ENCODE measurements at regions not wholly inside any gene's neighbourhood (a gene's known extent, or its start where the extent isn't known, plus 50 kb on each side); places are given as distances from the start of the nearest gene placed in this dataset.

DNA sequence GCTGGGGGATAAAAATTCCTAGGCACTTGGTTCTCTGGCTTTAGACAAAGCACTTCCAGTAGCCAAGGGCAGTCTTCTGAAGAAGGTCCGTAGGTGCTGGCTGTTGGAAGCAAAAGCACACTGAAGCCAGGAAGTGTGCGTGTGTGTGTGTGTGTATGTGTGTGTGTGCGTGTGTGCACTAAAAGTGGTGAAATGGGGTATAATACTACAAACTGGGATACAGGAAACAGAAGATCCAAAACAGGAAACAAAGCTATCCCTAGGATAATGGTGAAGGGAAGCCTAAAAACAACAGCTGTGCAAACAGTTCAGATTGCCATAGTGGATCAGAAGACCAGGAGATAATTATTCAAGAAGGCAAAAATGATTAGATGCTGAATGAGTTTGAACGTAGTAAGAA lies 103.4 kb downstream of the IL20RB start:
- no peak overlapping the region for H3K27ac ChIP-seq (ENCODE audit: low read length)
- H3K27me3 ChIP-seq (ENCODE audit: control insufficient read depth, insufficient read depth, low read length), result peaks cover 3% of the 10 kb centered on the region; the same call in 1 of the 2 replicates
- peaks cover 4% of the 10 kb centered on the region; the same call in 1 of the 2 replicates for H3K4me1 ChIP-seq (ENCODE audit: control insufficient read depth, insufficient read depth, low read length)
- no peak overlapping the region for H3K4me3 ChIP-seq (ENCODE audit: low read length)
- DNase-seq (ENCODE audit: low read depth, low spot score), result no peak
- no peaks in the 10 kb centered on the region for H3K9me3 ChIP-seq (ENCODE audit: control insufficient read depth, insufficient read depth, low read length)
- no peaks in the 10 kb centered on the region for H3K36me3 ChIP-seq (ENCODE audit: control insufficient read depth, insufficient read depth, low read length)
- 100% methylated on average over 1 of the region's 4 CpGs for WGBS (ENCODE audit: insufficient coverage, insufficient read length)

GRCh38 chr3:137062250-137062649 lies 104.5 kb downstream of the IL20RB start:
- DNase-seq (ENCODE audit: low read depth, low spot score), result no peak
- Histone ChIP-seq H3K36me3 (ENCODE audit: control insufficient read depth, insufficient read depth, low read length) (no peaks in the 10 kb centered on the region), H3K27me3 (ENCODE audit: control insufficient read depth, insufficient read depth, low read length) (peaks cover 3% of the 10 kb centered on the region; the same call in 1 of the 2 replicates), H3K4me3 (ENCODE audit: low read length) (no peak overlapping the region), H3K27ac (ENCODE audit: low read length) (no peak overlapping the region), H3K9me3 (ENCODE audit: control insufficient read depth, insufficient read depth, low read length) (no peaks in the 10 kb centered on the region), H3K4me1 (ENCODE audit: control insufficient read depth, insufficient read depth, low read length) (peaks cover 5% of the 10 kb centered on the region; the same call in 1 of the 2 replicates)
- WGBS (ENCODE audit: insufficient coverage, insufficient read length), result no CpG with 5 or more reads among the region's 2 CpGs

DNA sequence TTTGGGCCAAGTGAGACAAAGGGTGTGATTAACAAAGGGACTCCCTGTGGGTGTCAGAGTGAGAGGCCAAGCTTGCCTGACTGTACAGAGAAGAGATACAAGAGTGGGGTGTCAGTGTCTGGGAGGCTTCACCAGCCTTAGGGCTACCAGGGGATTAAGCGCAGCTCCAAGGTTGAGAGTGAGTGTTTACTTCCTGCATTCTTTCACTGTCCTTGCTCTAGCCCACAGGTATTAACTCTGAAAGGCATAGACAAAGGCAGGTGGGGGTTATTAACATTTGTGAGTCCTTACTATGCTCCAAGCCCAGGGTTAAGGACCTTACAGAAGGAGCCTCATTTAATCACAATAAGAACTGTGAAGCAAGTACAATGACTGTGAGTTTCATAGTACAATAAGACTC lies 107.6 kb downstream of the IL20RB start:
- Histone ChIP-seq H3K4me1 (ENCODE audit: control insufficient read depth, insufficient read depth, low read length) (peaks cover 5% of the 10 kb centered on the region; the same call in 1 of the 2 replicates), H3K9me3 (ENCODE audit: control insufficient read depth, insufficient read depth, low read length) (no peaks in the 10 kb centered on the region), H3K27me3 (ENCODE audit: control insufficient read depth, insufficient read depth, low read length) (peaks cover 3% of the 10 kb centered on the region; the same call in 1 of the 2 replicates)

GRCh38 chr3:137066092-137066491 lies 108.3 kb downstream of the IL20RB start:
- Histone ChIP-seq H3K4me3 (ENCODE audit: low read length) (no peak overlapping the region), H3K27ac (ENCODE audit: low read length) (no peak overlapping the region), H3K4me1 (ENCODE audit: control insufficient read depth, insufficient read depth, low read length) (peaks cover 5% of the 10 kb centered on the region; the same call in 1 of the 2 replicates), H3K36me3 (ENCODE audit: control insufficient read depth, insufficient read depth, low read length) (no peaks in the 10 kb centered on the region), H3K9me3 (ENCODE audit: control insufficient read depth, insufficient read depth, low read length) (no peaks in the 10 kb centered on the region), H3K27me3 (ENCODE audit: control insufficient read depth, insufficient read depth, low read length) (peaks cover 3% of the 10 kb centered on the region; the same call in 1 of the 2 replicates)
- DNase-seq (ENCODE audit: low read depth, low spot score), result no peak
- WGBS (ENCODE audit: insufficient coverage, insufficient read length), result no CpG with 5 or more reads among the region's 2 CpGs

More for the DNA sequence above, 107.6 kb downstream of the IL20RB start:
- no CpG with 5 or more reads among the region's 1 CpG for WGBS (ENCODE audit: insufficient coverage, insufficient read length)
- DNase-seq (ENCODE audit: low read depth, low spot score), result peak; percentile 43
- no peak overlapping the region for H3K4me3 ChIP-seq (ENCODE audit: low read length)
- H3K36me3 ChIP-seq (ENCODE audit: control insufficient read depth, insufficient read depth, low read length), result no peaks in the 10 kb centered on the region
- no peak overlapping the region for H3K27ac ChIP-seq (ENCODE audit: low read length)

DNA sequence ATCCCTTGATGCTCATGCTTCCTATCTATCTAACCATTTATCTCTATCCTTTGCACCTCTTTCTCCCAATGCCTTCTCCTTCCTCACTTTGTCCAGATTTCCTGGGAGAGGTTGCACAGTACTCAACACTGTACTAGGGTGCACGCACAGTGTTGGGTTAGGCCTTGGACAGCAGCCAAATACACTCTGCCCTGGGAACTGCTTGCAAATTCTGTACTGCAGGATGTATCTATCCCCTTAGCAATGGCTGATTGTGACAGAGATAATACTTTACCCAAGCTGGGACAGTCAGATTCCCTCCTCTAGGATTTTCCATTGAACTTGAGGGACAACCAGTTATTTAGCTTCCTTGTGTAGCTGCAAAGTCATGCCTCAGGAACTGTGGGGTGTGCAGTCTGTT lies 113.3 kb downstream of the IL20RB start:
- no peaks in the 10 kb centered on the region for H3K9me3 ChIP-seq (ENCODE audit: control insufficient read depth, insufficient read depth, low read length)
- WGBS (ENCODE audit: insufficient coverage, insufficient read length), result no CpG with 5 or more reads among the region's 1 CpG
- H3K27ac ChIP-seq (ENCODE audit: low read length), result no peak overlapping the region
- H3K4me3 ChIP-seq (ENCODE audit: low read length), result no peak overlapping the region
- peaks cover 2% of the 10 kb centered on the region; the same call in 1 of the 2 replicates for H3K4me1 ChIP-seq (ENCODE audit: control insufficient read depth, insufficient read depth, low read length)
- H3K27me3 ChIP-seq (ENCODE audit: control insufficient read depth, insufficient read depth, low read length), result no peaks in the 10 kb centered on the region
- no peak for DNase-seq (ENCODE audit: low read depth, low spot score)
- no peaks in the 10 kb centered on the region for H3K36me3 ChIP-seq (ENCODE audit: control insufficient read depth, insufficient read depth, low read length)

- H3K27me3 ChIP-seq (ENCODE audit: control insufficient read depth, insufficient read depth, low read length), result no peaks in the 10 kb centered on the region
- DNase-seq (ENCODE audit: low read depth, low spot score), result no peak
- H3K27ac ChIP-seq (ENCODE audit: low read length), result no peak overlapping the region
- H3K4me1 ChIP-seq (ENCODE audit: control insufficient read depth, insufficient read depth, low read length), result no peaks in the 10 kb centered on the region
- H3K36me3 ChIP-seq (ENCODE audit: control insufficient read depth, insufficient read depth, low read length), result no peaks in the 10 kb centered on the region
- H3K9me3 ChIP-seq (ENCODE audit: control insufficient read depth, insufficient read depth, low read length), result no peaks in the 10 kb centered on the region
- no peak overlapping the region for H3K4me3 ChIP-seq (ENCODE audit: low read length)
- WGBS (ENCODE audit: insufficient coverage, insufficient read length), result no CpG with 5 or more reads among the region's 2 CpGs
These were observed 117.2 kb downstream of the IL20RB start for GRCh38 chr3:137075020-137075419.

DNA sequence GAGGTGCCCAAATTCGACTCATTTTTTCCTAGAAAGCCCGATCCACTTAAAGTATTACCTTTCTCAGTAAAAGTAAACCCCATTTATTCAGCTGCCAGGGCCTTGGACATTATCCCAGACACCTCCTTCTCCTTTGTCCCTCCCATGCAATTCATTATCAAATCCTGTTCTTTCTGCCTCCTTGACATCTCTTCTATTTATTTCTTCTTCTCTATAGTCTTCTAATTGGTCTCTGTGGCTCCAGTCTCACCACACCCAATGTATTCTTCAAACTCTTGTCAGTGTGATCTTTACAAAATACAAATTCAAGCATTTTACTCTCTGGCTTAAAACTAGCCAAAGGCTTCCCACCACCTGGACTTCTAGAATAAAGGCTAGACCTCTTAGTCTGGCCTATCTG lies 120.3 kb downstream of the IL20RB start:
- Histone ChIP-seq H3K27me3 (ENCODE audit: control insufficient read depth, insufficient read depth, low read length) (no peaks in the 10 kb centered on the region), H3K36me3 (ENCODE audit: control insufficient read depth, insufficient read depth, low read length) (no peaks in the 10 kb centered on the region), H3K27ac (ENCODE audit: low read length) (no peak overlapping the region), H3K4me1 (ENCODE audit: control insufficient read depth, insufficient read depth, low read length) (no peaks in the 10 kb centered on the region), H3K9me3 (ENCODE audit: control insufficient read depth, insufficient read depth, low read length) (no peaks in the 10 kb centered on the region), H3K4me3 (ENCODE audit: low read length) (no peak overlapping the region)
- no CpG with 5 or more reads among the region's 2 CpGs for WGBS (ENCODE audit: insufficient coverage, insufficient read length)
- no peak for DNase-seq (ENCODE audit: low read depth, low spot score)

GRCh38 chr3:137079571-137079970 lies 121.8 kb downstream of the IL20RB start:
- H3K4me1 ChIP-seq (ENCODE audit: control insufficient read depth, insufficient read depth, low read length), result no peaks in the 10 kb centered on the region
- no peaks in the 10 kb centered on the region for H3K9me3 ChIP-seq (ENCODE audit: control insufficient read depth, insufficient read depth, low read length)
- no peak for DNase-seq (ENCODE audit: low read depth, low spot score)
- no peak overlapping the region for H3K27ac ChIP-seq (ENCODE audit: low read length)
- WGBS (ENCODE audit: insufficient coverage, insufficient read length), result no CpG with 5 or more reads among the region's 2 CpGs
- H3K4me3 ChIP-seq (ENCODE audit: low read length), result no peak overlapping the region
- H3K27me3 ChIP-seq (ENCODE audit: control insufficient read depth, insufficient read depth, low read length), result no peaks in the 10 kb centered on the region
- no peaks in the 10 kb centered on the region for H3K36me3 ChIP-seq (ENCODE audit: control insufficient read depth, insufficient read depth, low read length)

DNA sequence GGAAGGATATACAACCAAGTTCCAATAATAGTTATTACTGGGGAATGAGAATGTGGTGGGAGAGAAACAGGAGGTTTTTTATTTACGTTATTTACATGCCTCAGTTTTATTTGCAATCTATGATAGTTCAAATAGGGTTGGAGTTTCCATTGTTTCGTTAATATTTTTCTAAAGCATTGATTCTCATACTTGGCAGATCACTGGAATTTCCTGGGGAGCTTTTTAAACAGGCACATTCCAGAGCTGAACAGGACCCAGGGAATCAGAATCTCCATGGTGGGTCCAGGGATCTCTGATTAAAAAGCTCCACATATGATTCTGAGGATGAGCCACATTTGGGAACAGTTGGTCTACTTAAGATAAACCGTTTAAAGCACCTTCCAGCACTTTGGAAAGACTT lies 123.9 kb downstream of the IL20RB start:
- H3K4me1 ChIP-seq (ENCODE audit: control insufficient read depth, insufficient read depth, low read length), result no peaks in the 10 kb centered on the region
- no peaks in the 10 kb centered on the region for H3K9me3 ChIP-seq (ENCODE audit: control insufficient read depth, insufficient read depth, low read length)
- H3K27ac ChIP-seq (ENCODE audit: low read length), result no peak overlapping the region
- H3K4me3 ChIP-seq (ENCODE audit: low read length), result no peak overlapping the region
- no peaks in the 10 kb centered on the region for H3K36me3 ChIP-seq (ENCODE audit: control insufficient read depth, insufficient read depth, low read length)
- 100% methylated on average over 1 of the region's 3 CpGs for WGBS (ENCODE audit: insufficient coverage, insufficient read length)
- H3K27me3 ChIP-seq (ENCODE audit: control insufficient read depth, insufficient read depth, low read length), result no peaks in the 10 kb centered on the region
- DNase-seq (ENCODE audit: low read depth, low spot score), result no peak

GRCh38 chr3:137082763-137083162 lies 125.0 kb downstream of the IL20RB start:
- no peaks in the 10 kb centered on the region for H3K36me3 ChIP-seq (ENCODE audit: control insufficient read depth, insufficient read depth, low read length)
- no peak overlapping the region for H3K27ac ChIP-seq (ENCODE audit: low read length)
- DNase-seq (ENCODE audit: low read depth, low spot score), result no peak
- H3K4me1 ChIP-seq (ENCODE audit: control insufficient read depth, insufficient read depth, low read length), result no peaks in the 10 kb centered on the region
- no peaks in the 10 kb centered on the region for H3K9me3 ChIP-seq (ENCODE audit: control insufficient read depth, insufficient read depth, low read length)
- H3K4me3 ChIP-seq (ENCODE audit: low read length), result no peak overlapping the region
- no peaks in the 10 kb centered on the region for H3K27me3 ChIP-seq (ENCODE audit: control insufficient read depth, insufficient read depth, low read length)
- whole genome bisulfite sequencing (ENCODE audit: insufficient coverage, insufficient read length), result no CpG with 5 or more reads among the region's 2 CpGs

GRCh38 chr3:137083332-137083731 lies 125.5 kb downstream of the IL20RB start:
- Histone ChIP-seq H3K36me3 (ENCODE audit: control insufficient read depth, insufficient read depth, low read length) (no peaks in the 10 kb centered on the region), H3K4me1 (ENCODE audit: control insufficient read depth, insufficient read depth, low read length) (no peaks in the 10 kb centered on the region), H3K27me3 (ENCODE audit: control insufficient read depth, insufficient read depth, low read length) (no peaks in the 10 kb centered on the region), H3K4me3 (ENCODE audit: low read length) (no peak overlapping the region), H3K9me3 (ENCODE audit: control insufficient read depth, insufficient read depth, low read length) (no peaks in the 10 kb centered on the region), H3K27ac (ENCODE audit: low read length) (no peak overlapping the region)
- DNase-seq (ENCODE audit: low read depth, low spot score), result no peak
- WGBS (ENCODE audit: insufficient coverage, insufficient read length), result 96% methylated on average over 1 of the region's 2 CpGs

Measured in iPS DF 6.9 (cell line).